T-cell (primary cell): ENCODE measurements at regions not wholly inside any gene's neighbourhood (a gene's known extent, or its start where the extent isn't known, plus 50 kb on each side); places are given as distances from the start of the nearest gene placed in this dataset.

Experiments
- ATAC-seq, 4 experiments: fragments of 200-7000 bp in 3 of 4; fragments of 150-1000 bp in 1 of 4; cut with Tn5 transposase; replicated peaks in 1 of 4; 1 replicate in 3 of 4; 2 replicates in 1 of 4; pipeline ENCODE4 v1.10.0; 2021; ENCODE audit warnings: moderate library complexity in 3 of 4, mild to moderate bottlenecking in 2 of 4, moderate number of reproducible peaks in 1 of 4
- CTCF ChIA-PET, 2 donors: fragments of 300-600 bp; sonication (Branson Sonifier 250); formaldehyde crosslinking; loops; one replicate each; lab custom pipeline; 2022; ENCODE audit warnings: antibody characterized with exemption in 2 of 2; lab: Charles Lee
- POLR2A ChIA-PET, 2 donors: fragments of 300-600 bp; sonication (Branson Sonifier 250); formaldehyde crosslinking; loops; one replicate each; lab custom pipeline; 2022; ENCODE audit warnings: antibody characterized with exemption in 2 of 2; lab: Charles Lee
- DNase-seq, 35 experiments: peaks; one replicate each; pipeline versions ENCODE4 v3.0.0 to v3.0.0-alpha.2; 2013 to 2023
- H3K27ac ChIP-seq: one replicate; pipeline ENCODE4 v1.5.1; 2013; ENCODE audit warnings: low read length
- H3K27me3 ChIP-seq, 2 experiments: replicated peaks in 1 of 2; 1 replicate in 1 of 2; 2 replicates in 1 of 2; pipeline versions ENCODE4 v1.6.1 to v1.7.0; 2013; ENCODE audit warnings: low read length in 1 of 2, mixed read lengths in 1 of 2; ENCODE audit not compliant: control insufficient read depth in 2 of 2, insufficient read depth in 2 of 2; ENCODE audit errors: extremely low read depth in 1 of 2
- H3K36me3 ChIP-seq, 2 donors: 1 replicate in 1 of 2; 2 replicates in 1 of 2; pipeline versions ENCODE4 v1.6.1 to v1.7.0; 2013; ENCODE audit warnings: low read length in 1 of 2; ENCODE audit not compliant: control insufficient read depth in 2 of 2, insufficient read depth in 1 of 2; ENCODE audit errors: extremely low read depth in 1 of 2
- H3K4me1 ChIP-seq, 2 experiments: 1 replicate in 1 of 2; 2 replicates in 1 of 2; pipeline versions ENCODE4 v1.6.1 to v1.7.0; 2013; ENCODE audit warnings: low read length in 2 of 2, mixed read lengths in 1 of 2; ENCODE audit not compliant: insufficient read depth in 2 of 2, control insufficient read depth in 1 of 2; ENCODE audit errors: extremely low read depth in 1 of 2
- H3K4me3 ChIP-seq, 2 donors: 1 replicate in 1 of 2; 2 replicates in 1 of 2; pipeline versions ENCODE4 v1.5.1 to v1.7.0; 2013; ENCODE audit warnings: mild to moderate bottlenecking in 2 of 2, low read length in 1 of 2, moderate library complexity in 1 of 2; ENCODE audit not compliant: control insufficient read depth in 1 of 2; ENCODE audit errors: extremely low read depth in 1 of 2
- H3K9me3 ChIP-seq: 2 replicates; pipeline ENCODE4 v1.7.0; 2013
- H3K27ac Mint-ChIP-seq, 2 donors: one replicate each; pipeline ENCODE4 v1.8.0; 2020 to 2021; ENCODE audit warnings: mild to moderate bottlenecking in 2 of 2, mixed read lengths in 2 of 2
- H3K27me3 Mint-ChIP-seq, 2 donors: one replicate each; pipeline ENCODE4 v1.8.0; 2021 to 2022; ENCODE audit warnings: mixed read lengths in 2 of 2
- H3K36me3 Mint-ChIP-seq: one replicate; pipeline ENCODE4 v1.8.0; 2021; ENCODE audit warnings: mixed read lengths
- H3K4me1 Mint-ChIP-seq, 3 donors: one replicate each; pipeline ENCODE4 v1.8.0; 2020 to 2022; ENCODE audit warnings: mixed read lengths in 3 of 3, mild to moderate bottlenecking in 1 of 3
- H3K4me3 Mint-ChIP-seq, 3 donors: one replicate each; pipeline ENCODE4 v1.8.0; 2020 to 2022; ENCODE audit warnings: mild to moderate bottlenecking in 3 of 3, mixed read lengths in 3 of 3, moderate library complexity in 3 of 3
- H3K9me3 Mint-ChIP-seq, 3 donors: one replicate each; pipeline ENCODE4 v1.8.0; 2020 to 2022; ENCODE audit warnings: mixed read lengths in 3 of 3
- WGBS: methylation state at CpG from one replicate; pipeline ENCODE4 v1.1.5; 2013; ENCODE audit warnings: missing lambda C conversion rate; ENCODE audit not compliant: insufficient coverage; 5-methylcytosine and 5-hydroxymethylcytosine counted together

DNA sequence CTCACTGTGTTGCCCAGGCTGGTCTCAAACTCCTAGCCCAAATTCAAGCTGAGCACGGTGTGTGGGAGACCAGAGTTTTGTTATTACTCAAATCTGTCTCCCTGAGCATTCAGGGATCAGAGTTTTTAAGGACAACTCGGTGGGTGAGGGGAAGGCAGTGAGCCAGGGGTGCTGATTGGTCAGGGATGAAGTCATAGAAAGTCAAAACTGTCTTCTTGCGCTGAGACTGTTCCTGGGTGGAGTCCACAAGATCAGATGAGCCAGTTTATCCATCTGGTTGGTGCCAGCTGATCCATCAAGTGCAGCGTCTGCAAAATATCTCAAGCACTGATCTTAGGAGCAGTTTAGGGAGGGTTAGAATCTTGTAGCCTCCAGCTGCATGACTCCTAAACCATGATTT lies 346.3 kb downstream of the TMEM114 start:
- CTCF ChIA-PET: no interaction called here
- Mint-ChIP-seq H3K4me3 (no peak overlapping the region), H3K36me3 (no peaks in the 10 kb centered on the region), H3K27me3 (no peaks in the 10 kb centered on the region), H3K4me1 (no peaks in the 10 kb centered on the region), H3K27ac (no peak overlapping the region), H3K9me3 (peaks cover 0 to 3% (median 0%) of the 10 kb centered on the region in 3 donors)
- Histone ChIP-seq H3K27ac (no peak overlapping the region), H3K4me1 (no peaks in the 10 kb centered on the region), H3K27me3 (no peaks in the 10 kb centered on the region), H3K4me3 (no peak overlapping the region), H3K36me3 (no peaks in the 10 kb centered on the region), H3K9me3 (no peaks in the 10 kb centered on the region)
- ATAC-seq (no peak), DNase-seq (no peak)
- 28% methylated on average over 3 of the region's 4 CpGs for WGBS
- POLR2A ChIA-PET: no interaction called here

DNA sequence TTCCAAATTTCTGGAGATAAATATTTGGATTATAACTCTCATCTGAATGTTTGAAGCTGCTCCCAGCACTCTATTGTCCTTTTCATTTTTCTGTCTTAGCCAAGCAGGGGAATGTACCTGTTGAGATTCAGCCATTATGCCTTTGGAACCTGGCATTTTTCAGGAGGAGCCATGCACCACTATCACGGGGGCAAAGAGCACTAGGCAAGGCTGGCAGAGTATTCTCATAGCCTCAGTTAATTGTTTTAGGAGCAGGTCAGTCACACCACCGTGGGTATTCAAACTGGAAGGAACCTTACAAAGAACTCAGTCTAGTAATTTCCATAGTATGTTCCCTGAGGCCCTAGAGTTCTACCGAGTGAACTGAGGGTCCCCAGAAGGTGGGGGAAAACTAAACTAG lies 348.9 kb downstream of the TMEM114 start:
- Histone ChIP-seq H3K4me1 (no peaks in the 10 kb centered on the region), H3K27me3 (no peaks in the 10 kb centered on the region), H3K9me3 (no peaks in the 10 kb centered on the region), H3K36me3 (no peaks in the 10 kb centered on the region), H3K4me3 (no peak overlapping the region), H3K27ac (no peak overlapping the region)
- no peak overlapping the region for H3K27ac Mint-ChIP-seq
- no peak overlapping the region for H3K4me3 Mint-ChIP-seq
- no peaks in the 10 kb centered on the region for H3K36me3 Mint-ChIP-seq
- 30% methylated on average over 2 of the region's 3 CpGs for WGBS
- H3K4me1 Mint-ChIP-seq: no peaks in the 10 kb centered on the region
- POLR2A ChIA-PET: no interaction called here
- CTCF ChIA-PET: no interaction called here
- no peak for DNase-seq
- H3K27me3 Mint-ChIP-seq: no peaks in the 10 kb centered on the region
- peaks cover 3 to 7% (median 5%) of the 10 kb centered on the region in 3 donors for H3K9me3 Mint-ChIP-seq
- ATAC-seq: no peak

DNA sequence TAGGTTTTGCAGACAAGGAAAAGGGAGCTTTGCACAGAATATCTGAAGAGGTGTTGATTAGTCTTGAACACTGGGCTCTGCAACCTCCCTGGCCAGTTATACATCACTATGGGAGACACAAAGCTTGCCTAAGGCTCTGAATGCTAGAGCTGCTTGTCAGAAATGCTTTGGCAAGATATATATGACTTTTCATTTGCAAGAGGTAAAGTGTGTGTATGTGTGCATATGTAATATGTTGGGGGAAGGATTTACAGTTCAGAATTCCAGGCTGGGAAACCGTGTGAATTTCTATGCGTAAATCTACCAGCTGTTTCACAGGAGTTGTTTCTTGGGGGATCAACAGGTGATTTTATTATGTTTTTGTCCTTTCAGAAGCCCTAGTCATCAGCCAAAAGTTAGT lies 350.9 kb downstream of the TMEM114 start:
- no peak overlapping the region for H3K27ac ChIP-seq
- no peaks in the 10 kb centered on the region for H3K36me3 Mint-ChIP-seq
- H3K4me3 ChIP-seq: no peak overlapping the region
- WGBS: 80% methylated on average over 2 of the region's 2 CpGs
- DNase-seq: no peak
- no peak overlapping the region for H3K27ac Mint-ChIP-seq
- no peaks in the 10 kb centered on the region for H3K36me3 ChIP-seq
- peaks cover 3 to 13% (median 9%) of the 10 kb centered on the region in 3 donors for H3K9me3 Mint-ChIP-seq
- ChIA-PET CTCF (no interaction called here), POLR2A (no interaction called here)
- no peak for ATAC-seq
- no peaks in the 10 kb centered on the region for H3K4me1 ChIP-seq
- no peaks in the 10 kb centered on the region for H3K9me3 ChIP-seq
- H3K4me3 Mint-ChIP-seq: no peak overlapping the region
- no peaks in the 10 kb centered on the region for H3K27me3 ChIP-seq
- H3K27me3 Mint-ChIP-seq: no peaks in the 10 kb centered on the region
- H3K4me1 Mint-ChIP-seq: no peaks in the 10 kb centered on the region

DNA sequence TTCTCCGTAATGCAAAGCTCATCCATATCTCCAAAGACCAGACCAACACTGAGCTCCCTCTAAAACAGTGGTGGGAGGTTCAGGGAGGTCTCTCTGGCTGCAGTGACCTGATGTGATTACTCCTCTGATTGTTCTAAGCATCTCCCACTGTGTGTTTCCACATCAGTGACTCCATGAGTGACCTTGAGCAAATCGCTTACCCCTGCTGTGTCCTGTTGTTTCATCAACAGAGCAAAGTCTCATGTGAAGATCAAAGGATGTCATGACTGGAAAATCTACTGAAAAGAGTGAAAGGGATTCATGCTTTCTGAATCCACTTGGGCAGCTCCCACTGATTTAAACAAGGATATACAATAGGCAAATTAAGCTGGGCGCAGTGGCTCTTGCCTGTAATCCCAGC lies 352.9 kb downstream of the TMEM114 start:
- H3K27me3 ChIP-seq: no peaks in the 10 kb centered on the region
- H3K36me3 Mint-ChIP-seq: no peaks in the 10 kb centered on the region
- ATAC-seq (no peak), DNase-seq (no peak)
- no peak overlapping the region for H3K4me3 Mint-ChIP-seq
- no peaks in the 10 kb centered on the region for H3K4me1 ChIP-seq
- CTCF ChIA-PET: no interaction called here
- H3K36me3 ChIP-seq: no peaks in the 10 kb centered on the region
- no peak overlapping the region for H3K27ac ChIP-seq
- H3K4me3 ChIP-seq: no peak overlapping the region
- peaks cover 9 to 13% (median 10%) of the 10 kb centered on the region in 3 donors for H3K9me3 Mint-ChIP-seq
- WGBS: 88% methylated on average over 1 of the region's 3 CpGs
- no peak overlapping the region for H3K27ac Mint-ChIP-seq
- no peaks in the 10 kb centered on the region for H3K4me1 Mint-ChIP-seq
- no peaks in the 10 kb centered on the region for H3K27me3 Mint-ChIP-seq
- POLR2A ChIA-PET: no interaction called here
- no peaks in the 10 kb centered on the region for H3K9me3 ChIP-seq

DNA sequence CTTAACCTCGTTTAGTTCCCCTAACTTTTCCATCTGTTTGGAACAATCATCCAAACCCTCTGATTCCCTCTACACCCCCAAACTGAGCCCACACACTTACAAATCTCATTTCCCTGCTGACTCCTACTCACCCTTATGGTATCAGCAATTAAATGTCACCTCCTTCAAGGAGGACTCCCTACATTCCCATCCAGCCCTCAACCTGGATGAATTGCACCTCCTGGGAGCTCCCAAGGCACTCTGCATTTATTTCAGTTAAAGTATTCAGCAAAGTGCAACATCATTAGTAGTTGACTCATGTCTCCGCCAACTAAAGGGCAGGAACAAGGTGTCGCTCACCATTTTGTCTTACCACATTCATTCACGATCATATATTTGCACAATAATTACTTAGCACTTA lies 353.5 kb downstream of the TMEM114 start:
- Histone ChIP-seq H3K27me3 (no peaks in the 10 kb centered on the region), H3K27ac (no peak overlapping the region), H3K36me3 (no peaks in the 10 kb centered on the region), H3K4me1 (no peaks in the 10 kb centered on the region), H3K9me3 (no peaks in the 10 kb centered on the region), H3K4me3 (no peak overlapping the region)
- 25% methylated on average over 1 of the region's 4 CpGs for WGBS
- CTCF ChIA-PET: no interaction called here
- Mint-ChIP-seq H3K27me3 (no peaks in the 10 kb centered on the region), H3K4me1 (no peaks in the 10 kb centered on the region), H3K4me3 (no peak overlapping the region), H3K36me3 (no peaks in the 10 kb centered on the region), H3K27ac (no peak overlapping the region), H3K9me3 (peaks cover 10 to 14% (median 11%) of the 10 kb centered on the region in 3 donors)
- ATAC-seq (no peak), DNase-seq (no peak)
- POLR2A ChIA-PET: no interaction called here

DNA sequence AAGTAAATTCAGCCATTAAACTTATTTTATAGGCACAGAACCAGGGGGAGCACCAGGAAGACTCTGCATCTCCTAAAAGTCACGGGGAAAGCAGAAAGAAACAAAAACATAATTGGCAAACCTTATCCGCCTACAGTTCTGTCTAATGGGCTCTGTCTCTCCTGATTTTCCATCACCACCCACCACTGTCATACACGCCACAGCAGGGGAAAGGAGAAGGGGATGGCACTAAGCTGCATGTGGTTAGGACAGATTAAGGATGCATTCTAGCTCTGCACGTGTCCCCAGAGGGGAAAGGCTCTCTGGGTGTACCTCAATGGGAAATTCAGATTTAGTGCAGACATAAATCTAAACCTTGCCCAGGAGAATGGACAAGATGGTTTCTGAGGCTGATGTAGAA lies 359.8 kb downstream of the TMEM114 start:
- no peaks in the 10 kb centered on the region for H3K36me3 ChIP-seq
- ATAC-seq: no peak
- H3K27me3 Mint-ChIP-seq: no peaks in the 10 kb centered on the region
- no peak overlapping the region for H3K4me3 Mint-ChIP-seq
- DNase-seq: no peak
- H3K36me3 Mint-ChIP-seq: no peaks in the 10 kb centered on the region
- POLR2A ChIA-PET: no interaction called here
- WGBS: 50% methylated on average over 1 of the region's 4 CpGs
- H3K27ac Mint-ChIP-seq: no peak overlapping the region
- no peak overlapping the region for H3K4me3 ChIP-seq
- H3K9me3 Mint-ChIP-seq: peaks cover 8 to 29% (median 17%) of the 10 kb centered on the region in 3 donors
- no peak overlapping the region for H3K27ac ChIP-seq
- H3K27me3 ChIP-seq: no peaks in the 10 kb centered on the region
- CTCF ChIA-PET: no interaction called here
- H3K4me1 Mint-ChIP-seq: no peaks in the 10 kb centered on the region
- no peaks in the 10 kb centered on the region for H3K9me3 ChIP-seq
- no peaks in the 10 kb centered on the region for H3K4me1 ChIP-seq

DNA sequence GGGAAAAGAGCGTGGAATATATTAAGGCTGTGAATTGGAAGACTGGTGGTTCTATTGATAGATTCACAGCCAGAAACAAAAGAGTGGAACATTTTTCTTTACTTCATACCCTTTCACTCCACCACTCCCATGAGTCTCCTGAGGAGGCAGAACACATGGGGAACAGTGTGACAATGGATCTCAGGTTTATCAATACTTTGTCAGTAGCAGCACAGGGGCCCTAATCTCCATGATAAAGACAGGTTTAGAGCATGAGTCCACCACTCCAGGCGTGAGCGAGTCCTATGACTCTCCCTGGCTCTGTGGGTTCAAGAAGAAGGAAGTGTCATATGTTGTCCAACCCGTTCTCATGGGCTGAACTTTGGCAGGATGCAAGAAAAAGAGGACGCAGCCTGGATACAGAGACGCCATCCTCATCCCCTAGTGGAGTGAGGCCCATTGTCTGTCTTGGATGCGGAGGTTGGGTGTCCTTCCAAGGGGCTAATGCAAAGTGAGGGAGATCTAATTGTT lies 361.2 kb downstream of the TMEM114 start:
- H3K4me3 Mint-ChIP-seq: no peak overlapping the region
- H3K4me1 Mint-ChIP-seq: no peaks in the 10 kb centered on the region
- no peaks in the 10 kb centered on the region for H3K27me3 Mint-ChIP-seq
- CTCF ChIA-PET: no interaction called here
- POLR2A ChIA-PET: no interaction called here
- no peaks in the 10 kb centered on the region for H3K36me3 Mint-ChIP-seq
- Histone ChIP-seq H3K4me1 (no peaks in the 10 kb centered on the region), H3K36me3 (no peaks in the 10 kb centered on the region), H3K9me3 (no peaks in the 10 kb centered on the region), H3K27me3 (no peaks in the 10 kb centered on the region), H3K27ac (no peak overlapping the region), H3K4me3 (no peak overlapping the region)
- peaks cover 12 to 29% (median 17%) of the 10 kb centered on the region in 3 donors for H3K9me3 Mint-ChIP-seq
- no peak for ATAC-seq
- no peak overlapping the region for H3K27ac Mint-ChIP-seq
- DNase-seq: no peak
- 0% methylated on average over 1 of the region's 7 CpGs for WGBS
